Testis (tissue), 2 donors: ENCODE measurements at regions not wholly inside any gene's neighbourhood (a gene's known extent, or its start where the extent isn't known, plus 50 kb on each side); places are given as distances from the start of the nearest gene placed in this dataset.

Source experiments
- POLR2A ChIP-seq: fragments of 450-650 bp; IDR thresholded peaks from one replicate; pipeline ENCODE4 v1.6.1; 2017; ENCODE audit warnings: antibody characterized with exemption, mild to moderate bottlenecking, moderate library complexity
- TF ChIP-seq, protein P1 (sequence below), 3 experiments: fragments of 450-650 bp in 2 of 3; fragments of 200-600 bp in 1 of 3; sonication (generic) in 1 of 3; IDR thresholded peaks; one replicate each; pipeline ENCODE4 v1.5.1; 2016 to 2019; ENCODE audit warnings: antibody characterized with exemption in 3 of 3, mild to moderate bottlenecking in 2 of 3, moderate library complexity in 1 of 3

GRCh38 chr13:80100636-80101035 is 240.3 kb downstream of the SPRY2 start:
- TF ChIP-seq, protein P1, sequence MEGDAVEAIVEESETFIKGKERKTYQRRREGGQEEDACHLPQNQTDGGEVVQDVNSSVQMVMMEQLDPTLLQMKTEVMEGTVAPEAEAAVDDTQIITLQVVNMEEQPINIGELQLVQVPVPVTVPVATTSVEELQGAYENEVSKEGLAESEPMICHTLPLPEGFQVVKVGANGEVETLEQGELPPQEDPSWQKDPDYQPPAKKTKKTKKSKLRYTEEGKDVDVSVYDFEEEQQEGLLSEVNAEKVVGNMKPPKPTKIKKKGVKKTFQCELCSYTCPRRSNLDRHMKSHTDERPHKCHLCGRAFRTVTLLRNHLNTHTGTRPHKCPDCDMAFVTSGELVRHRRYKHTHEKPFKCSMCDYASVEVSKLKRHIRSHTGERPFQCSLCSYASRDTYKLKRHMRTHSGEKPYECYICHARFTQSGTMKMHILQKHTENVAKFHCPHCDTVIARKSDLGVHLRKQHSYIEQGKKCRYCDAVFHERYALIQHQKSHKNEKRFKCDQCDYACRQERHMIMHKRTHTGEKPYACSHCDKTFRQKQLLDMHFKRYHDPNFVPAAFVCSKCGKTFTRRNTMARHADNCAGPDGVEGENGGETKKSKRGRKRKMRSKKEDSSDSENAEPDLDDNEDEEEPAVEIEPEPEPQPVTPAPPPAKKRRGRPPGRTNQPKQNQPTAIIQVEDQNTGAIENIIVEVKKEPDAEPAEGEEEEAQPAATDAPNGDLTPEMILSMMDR (IDR thresholded peaks at IDR 0.05), result no peak
- no peak for TF ChIP-seq POLR2A
